AG09319 (cell line): ENCODE measurements at regions not wholly inside any gene's neighbourhood (a gene's known extent, or its start where the extent isn't known, plus 50 kb on each side); places are given as distances from the start of the nearest gene placed in this dataset.
"Not testable (repeated sequence)": the region's sequence is repeated elsewhere in the genome, so short reads cannot be mapped to it uniquely, and the experiment has no call there.

Experiments
- DNase-seq: peaks from one replicate; pipeline ENCODE4 v3.0.0-alpha.2; 2010; ENCODE audit warnings: low read depth; ENCODE audit errors: extremely low read depth
- CTCF ChIP-seq: IDR thresholded peaks from 2 replicates; pipeline ENCODE4 v1.5.1; 2011; ENCODE audit warnings: low read depth, mild to moderate bottlenecking, inconsistent platforms, low read length, moderate library complexity

DNA sequence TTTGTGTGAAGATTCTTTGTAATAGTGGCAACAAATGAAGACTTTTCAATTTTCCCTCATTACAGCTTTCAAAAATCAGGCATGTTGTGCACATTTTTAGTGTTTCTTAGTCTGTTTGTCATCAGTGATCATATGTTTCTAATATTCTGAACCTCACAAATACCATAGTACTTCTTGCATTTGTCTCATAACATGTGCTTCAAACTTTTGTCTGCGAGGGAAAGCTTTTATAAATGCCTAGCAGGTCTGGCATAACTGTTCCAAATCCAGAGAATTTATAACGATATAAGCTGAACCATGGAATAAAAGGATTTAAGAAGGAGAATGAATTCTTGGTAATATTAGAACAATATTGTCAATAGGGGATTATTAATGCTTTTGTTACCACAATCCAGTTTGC lies 670.2 kb downstream of the RFPL4B start:
- TF ChIP-seq CTCF: no peak
- DNase-seq: no peak

- no peak for TF ChIP-seq CTCF
- DNase-seq: peak; percentile 77
Measured at GRCh38 chr6:113018351-113019151, 671.4 kb downstream of the RFPL4B start.

DNA sequence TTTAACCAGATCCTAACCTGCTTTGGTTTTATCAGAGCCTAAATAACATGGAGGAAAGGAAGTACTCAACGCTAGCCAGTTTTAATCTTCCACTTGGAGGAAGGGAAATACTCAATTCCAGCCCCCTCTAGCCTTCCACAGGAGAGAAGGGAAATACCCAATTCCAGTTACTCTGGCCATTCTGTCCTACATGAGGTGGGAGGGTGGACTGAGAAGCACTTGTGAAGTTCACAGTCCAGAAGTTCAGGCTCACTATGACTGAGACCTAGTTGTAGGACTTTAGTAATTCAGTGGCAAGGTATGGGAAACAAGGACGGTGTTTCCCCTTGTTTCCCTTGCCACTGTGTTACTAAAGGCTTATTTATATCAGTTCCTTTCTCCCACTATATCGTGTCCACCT lies 672.0 kb downstream of the RFPL4B start:
- TF ChIP-seq CTCF: no peak
- DNase-seq: no peak

DNA sequence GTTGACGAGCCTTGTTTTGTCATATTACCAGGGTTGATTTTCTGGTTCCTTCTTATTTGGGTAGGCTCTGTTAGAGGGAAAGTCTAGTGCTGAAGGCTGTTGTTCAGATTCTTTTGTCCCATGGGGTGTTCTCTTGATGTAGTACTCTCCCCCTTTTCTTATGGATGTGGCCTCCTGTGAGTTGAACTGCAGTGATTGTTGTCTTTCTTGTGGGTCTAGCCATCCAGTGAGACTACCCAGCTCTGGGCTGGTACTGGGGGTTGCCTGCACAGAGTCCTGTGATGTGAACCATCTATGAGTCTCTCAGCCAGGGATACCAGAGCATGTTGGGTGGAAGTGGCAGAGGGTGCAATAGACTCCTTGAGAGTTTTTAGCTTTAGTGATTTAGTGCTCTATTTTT lies 680.6 kb downstream of the RFPL4B start:
- DNase-seq: no peak
- TF ChIP-seq CTCF: no peak

GRCh38 chr6:113029161-113029560 lies 682.0 kb downstream of the RFPL4B start:
- not testable (repeated sequence) for DNase-seq

DNA sequence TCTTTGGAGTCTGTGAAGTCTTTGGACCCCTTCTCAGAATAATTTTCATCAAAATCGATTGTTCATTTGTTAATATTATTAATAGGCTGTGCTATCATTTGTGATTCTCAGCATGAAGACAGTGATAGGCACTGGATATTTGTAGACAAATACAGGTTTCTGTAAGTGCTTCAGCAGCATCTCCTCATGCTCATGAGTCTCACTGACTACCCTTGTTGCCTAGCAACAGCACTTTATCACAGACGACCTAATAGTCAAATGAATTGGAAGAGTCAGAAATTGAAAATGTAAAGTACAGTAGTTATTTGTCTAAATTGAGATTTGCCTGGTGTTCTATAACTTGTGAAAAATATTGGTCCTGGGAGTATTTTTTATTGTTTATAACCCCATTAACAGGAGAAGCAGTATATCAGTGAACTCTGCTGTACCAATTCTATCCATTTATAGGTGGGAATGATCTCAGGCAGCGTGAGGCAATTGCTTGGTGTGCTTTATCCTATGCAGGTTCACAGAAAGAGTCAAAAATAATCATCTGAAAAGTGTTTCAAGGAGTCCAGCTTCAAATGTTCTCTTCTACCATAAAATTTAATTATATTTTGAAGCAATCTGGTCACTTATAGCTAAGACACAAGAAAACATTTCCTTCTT lies 684.6 kb downstream of the RFPL4B start:
- no peak for TF ChIP-seq CTCF
- DNase-seq: no peak

- TF ChIP-seq CTCF: no peak; the same call in 1 of the 2 replicates
- no peak for DNase-seq
Measured at GRCh38 chr6:113039005-113039404, 691.9 kb downstream of the RFPL4B start.

DNA sequence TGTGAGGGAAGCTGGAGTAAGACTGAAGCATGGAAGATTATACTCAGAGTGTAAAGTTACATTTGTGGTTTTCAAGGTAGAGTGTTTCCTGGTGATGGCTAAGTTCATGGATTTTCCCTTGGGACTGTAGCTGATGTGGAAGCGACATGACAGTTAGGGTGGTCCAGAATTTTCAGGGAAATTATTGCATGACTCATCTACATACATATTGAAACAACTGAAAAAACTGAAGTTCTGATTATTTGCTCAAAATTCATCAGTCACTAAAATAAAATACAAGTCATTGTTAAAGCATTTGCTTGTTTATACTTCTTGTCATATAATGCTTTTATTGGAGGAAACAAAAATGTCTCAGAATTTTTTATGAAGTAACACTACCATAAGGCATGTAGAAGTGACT lies 700.0 kb downstream of the RFPL4B start:
- TF ChIP-seq CTCF: no peak
- peak; percentile 75 for DNase-seq
